ENCODE measurements at regions not wholly inside any gene's neighbourhood (a gene's known extent, or its start where the extent isn't known, plus 50 kb on each side); places are given as distances from the start of the nearest gene placed in this dataset.

- Histone ChIP-seq H3K27me3 (ENCODE audit: control insufficient read depth, insufficient read depth, low read length) (no peaks in the 10 kb centered on the region), H3K4me3 (ENCODE audit: low read depth, low read length) (no peak overlapping the region), H3K4me1 (ENCODE audit: control insufficient read depth, insufficient read depth, low read length) (peaks cover 21% of the 10 kb centered on the region), H3K36me3 (ENCODE audit: control insufficient read depth, insufficient read depth, low read length) (no peaks in the 10 kb centered on the region), H3K27ac (ENCODE audit: low read depth, low read length) (no peak overlapping the region), H3K9me3 (ENCODE audit: control insufficient read depth, insufficient read depth, low read depth, low read length) (peaks cover 6% of the 10 kb centered on the region; the same call in 1 of the 2 replicates), H3K9ac (ENCODE audit: low read length) (no peak overlapping the region)
Measured at GRCh38 chr17:72502371-72503341, 381.8 kb downstream of the SOX9 start.

- H3K27me3 ChIP-seq (ENCODE audit: control insufficient read depth, insufficient read depth, low read length): no peaks in the 10 kb centered on the region
- no peak overlapping the region for H3K4me3 ChIP-seq (ENCODE audit: low read depth, low read length)
- H3K9me3 ChIP-seq (ENCODE audit: control insufficient read depth, insufficient read depth, low read depth, low read length): peaks cover 6% of the 10 kb centered on the region; the same call in 1 of the 2 replicates
- peaks cover 21% of the 10 kb centered on the region for H3K4me1 ChIP-seq (ENCODE audit: control insufficient read depth, insufficient read depth, low read length)
- no peaks in the 10 kb centered on the region for H3K36me3 ChIP-seq (ENCODE audit: control insufficient read depth, insufficient read depth, low read length)
- H3K9ac ChIP-seq (ENCODE audit: low read length): no peak overlapping the region
- no peak overlapping the region for H3K27ac ChIP-seq (ENCODE audit: low read depth, low read length)
Measured at GRCh38 chr17:72503556-72503955, 382.7 kb downstream of the SOX9 start.

GRCh38 chr17:72504783-72505182 is 384.0 kb downstream of the SOX9 start:
- H3K36me3 ChIP-seq (ENCODE audit: control insufficient read depth, insufficient read depth, low read length): no peaks in the 10 kb centered on the region
- no peaks in the 10 kb centered on the region for H3K27me3 ChIP-seq (ENCODE audit: control insufficient read depth, insufficient read depth, low read length)
- H3K9me3 ChIP-seq (ENCODE audit: control insufficient read depth, insufficient read depth, low read depth, low read length): peaks cover 6% of the 10 kb centered on the region; the same call in 1 of the 2 replicates

DNA sequence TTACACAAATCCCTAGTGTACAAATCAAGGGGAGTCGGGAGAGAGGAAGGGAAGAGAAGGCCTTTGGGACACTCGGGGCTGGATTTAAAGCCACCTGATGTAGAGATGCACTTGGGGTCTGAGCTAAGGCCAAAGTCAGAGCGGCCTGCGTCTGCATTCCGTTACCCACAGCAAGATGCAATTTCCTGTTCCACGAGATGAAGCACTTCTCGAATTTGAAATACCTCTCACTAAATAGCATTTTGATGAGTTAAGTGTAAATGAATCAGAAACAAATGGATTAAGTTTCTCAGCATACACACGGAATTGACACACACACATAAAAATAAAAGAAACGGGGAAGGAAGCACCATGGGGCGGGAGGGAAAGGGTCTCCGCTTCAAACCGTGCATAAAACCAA is 386.0 kb downstream of the SOX9 start:
- H3K4me1 ChIP-seq (ENCODE audit: control insufficient read depth, insufficient read depth, low read length): peaks cover 30% of the 10 kb centered on the region
- no peaks in the 10 kb centered on the region for H3K27me3 ChIP-seq (ENCODE audit: control insufficient read depth, insufficient read depth, low read length)
- H3K4me3 ChIP-seq (ENCODE audit: low read depth, low read length): no peak overlapping the region

More at GRCh38 chr17:72504783-72505182, 384.0 kb downstream of the SOX9 start:
- no peak overlapping the region for H3K27ac ChIP-seq (ENCODE audit: low read depth, low read length)
- H3K4me3 ChIP-seq (ENCODE audit: low read depth, low read length): no peak overlapping the region
- no peak overlapping the region for H3K9ac ChIP-seq (ENCODE audit: low read length)
- H3K4me1 ChIP-seq (ENCODE audit: control insufficient read depth, insufficient read depth, low read length): peaks cover 22% of the 10 kb centered on the region

DNA sequence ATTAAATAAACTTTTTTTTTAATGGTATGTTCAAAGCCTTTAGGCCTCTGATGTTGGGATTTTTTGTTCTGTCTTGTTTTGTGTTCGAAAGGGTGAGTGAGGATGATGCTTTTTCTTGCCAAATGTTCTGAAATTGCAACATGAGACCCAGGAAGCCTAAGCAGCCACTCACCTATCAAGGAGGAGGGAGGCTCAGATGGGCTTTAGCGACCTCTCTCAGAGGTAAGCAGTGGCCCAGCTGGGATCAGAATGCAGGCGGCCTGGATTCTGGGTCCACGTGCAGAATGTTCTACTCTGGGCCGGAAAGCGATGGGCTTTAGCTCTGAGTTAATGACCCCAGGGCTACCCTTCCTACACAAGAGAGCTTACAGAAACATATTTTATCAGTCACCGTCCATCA is 386.6 kb downstream of the SOX9 start:
- peaks cover 6% of the 10 kb centered on the region; the same call in 1 of the 2 replicates for H3K9me3 ChIP-seq (ENCODE audit: control insufficient read depth, insufficient read depth, low read depth, low read length)
- no peak overlapping the region for H3K27ac ChIP-seq (ENCODE audit: low read depth, low read length)
- no peak overlapping the region for H3K4me3 ChIP-seq (ENCODE audit: low read depth, low read length)
- H3K4me1 ChIP-seq (ENCODE audit: control insufficient read depth, insufficient read depth, low read length): peaks cover 24% of the 10 kb centered on the region
- no peak overlapping the region for H3K9ac ChIP-seq (ENCODE audit: low read length)
- no peaks in the 10 kb centered on the region for H3K27me3 ChIP-seq (ENCODE audit: control insufficient read depth, insufficient read depth, low read length)
- no peaks in the 10 kb centered on the region for H3K36me3 ChIP-seq (ENCODE audit: control insufficient read depth, insufficient read depth, low read length)

More for the DNA sequence above, 386.0 kb downstream of the SOX9 start:
- H3K9ac ChIP-seq (ENCODE audit: low read length): no peak overlapping the region
- H3K9me3 ChIP-seq (ENCODE audit: control insufficient read depth, insufficient read depth, low read depth, low read length): peaks cover 6% of the 10 kb centered on the region; the same call in 1 of the 2 replicates
- no peak overlapping the region for H3K27ac ChIP-seq (ENCODE audit: low read depth, low read length)
- H3K36me3 ChIP-seq (ENCODE audit: control insufficient read depth, insufficient read depth, low read length): no peaks in the 10 kb centered on the region

DNA sequence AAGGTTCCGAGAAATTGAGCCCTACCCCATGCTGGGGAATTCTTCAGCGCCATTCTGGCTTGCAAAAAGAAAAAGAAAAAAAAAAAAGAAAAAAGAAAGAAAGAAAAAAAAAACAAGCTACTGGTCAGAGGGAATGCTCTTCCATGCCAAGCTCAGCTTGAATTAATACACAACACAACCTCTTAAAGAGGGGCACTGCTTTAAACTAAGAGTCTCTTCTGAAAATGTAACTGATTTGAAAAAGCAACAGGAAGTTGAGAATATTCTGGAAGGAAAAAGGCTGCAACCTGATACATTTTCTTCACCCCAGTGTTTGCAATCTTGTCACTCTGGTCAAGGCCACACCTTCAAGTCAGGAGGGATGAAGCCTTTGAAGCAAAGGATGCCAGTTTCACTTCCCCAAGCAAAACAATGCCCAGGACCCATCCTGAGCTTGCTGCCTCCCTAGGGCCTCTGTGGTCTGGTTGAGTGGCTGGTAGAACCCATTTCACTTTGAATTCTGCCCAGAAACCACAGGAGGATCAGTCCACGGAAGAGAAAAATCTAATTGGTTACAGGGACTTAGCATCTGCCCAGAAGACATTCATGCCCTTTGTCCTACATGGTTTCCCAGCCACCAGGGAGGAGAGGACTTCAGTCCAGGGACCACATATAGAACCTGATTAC is 389.7 kb downstream of the SOX9 start:
- H3K9me3 ChIP-seq (ENCODE audit: control insufficient read depth, insufficient read depth, low read depth, low read length): 0 out of 2 replicates have a peak, but pooled peaks cover 3% of the 10 kb centered on the region
- no peaks in the 10 kb centered on the region for H3K36me3 ChIP-seq (ENCODE audit: control insufficient read depth, insufficient read depth, low read length)
- H3K4me3 ChIP-seq (ENCODE audit: low read depth, low read length): no peak overlapping the region
- no peaks in the 10 kb centered on the region for H3K27me3 ChIP-seq (ENCODE audit: control insufficient read depth, insufficient read depth, low read length)
- H3K27ac ChIP-seq (ENCODE audit: low read depth, low read length): no peak overlapping the region
- no peak overlapping the region for H3K9ac ChIP-seq (ENCODE audit: low read length)
- H3K4me1 ChIP-seq (ENCODE audit: control insufficient read depth, insufficient read depth, low read length): peaks cover 29% of the 10 kb centered on the region

- peaks cover 33% of the 10 kb centered on the region for H3K4me1 ChIP-seq (ENCODE audit: control insufficient read depth, insufficient read depth, low read length)
- H3K27ac ChIP-seq (ENCODE audit: low read depth, low read length): no peak overlapping the region
- H3K9ac ChIP-seq (ENCODE audit: low read length): no peak overlapping the region
- no peaks in the 10 kb centered on the region for H3K9me3 ChIP-seq (ENCODE audit: control insufficient read depth, insufficient read depth, low read depth, low read length)
- H3K4me3 ChIP-seq (ENCODE audit: low read depth, low read length): no peak overlapping the region
- H3K36me3 ChIP-seq (ENCODE audit: control insufficient read depth, insufficient read depth, low read length): no peaks in the 10 kb centered on the region
- no peaks in the 10 kb centered on the region for H3K27me3 ChIP-seq (ENCODE audit: control insufficient read depth, insufficient read depth, low read length)
Measured at GRCh38 chr17:72511242-72511641, 390.4 kb downstream of the SOX9 start.

DNA sequence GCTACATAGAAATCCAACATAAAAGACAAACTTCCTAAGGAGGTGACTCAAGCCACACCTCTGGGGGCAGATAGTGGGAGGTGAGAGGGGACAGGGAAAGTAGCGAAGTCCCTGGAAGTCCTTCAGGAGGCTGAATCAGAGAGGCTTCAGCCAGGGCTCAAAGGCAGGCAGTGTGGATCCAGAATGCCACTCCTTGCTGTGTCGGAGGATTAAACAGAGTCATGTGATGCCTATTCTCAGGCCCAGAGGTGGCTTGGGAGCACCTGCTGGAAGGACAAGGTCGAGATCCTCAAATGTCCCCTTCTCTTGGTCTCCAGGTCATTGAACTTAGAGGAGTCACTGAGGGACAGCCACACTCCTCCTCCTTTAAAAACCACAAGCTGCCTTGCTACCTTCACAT is 391.1 kb downstream of the SOX9 start:
- Histone ChIP-seq H3K9ac (ENCODE audit: low read length) (no peak overlapping the region), H3K36me3 (ENCODE audit: control insufficient read depth, insufficient read depth, low read length) (no peaks in the 10 kb centered on the region), H3K27ac (ENCODE audit: low read depth, low read length) (no peak overlapping the region), H3K4me3 (ENCODE audit: low read depth, low read length) (no peak overlapping the region), H3K4me1 (ENCODE audit: control insufficient read depth, insufficient read depth, low read length) (peaks cover 37% of the 10 kb centered on the region), H3K27me3 (ENCODE audit: control insufficient read depth, insufficient read depth, low read length) (no peaks in the 10 kb centered on the region), H3K9me3 (ENCODE audit: control insufficient read depth, insufficient read depth, low read depth, low read length) (no peaks in the 10 kb centered on the region)

DNA sequence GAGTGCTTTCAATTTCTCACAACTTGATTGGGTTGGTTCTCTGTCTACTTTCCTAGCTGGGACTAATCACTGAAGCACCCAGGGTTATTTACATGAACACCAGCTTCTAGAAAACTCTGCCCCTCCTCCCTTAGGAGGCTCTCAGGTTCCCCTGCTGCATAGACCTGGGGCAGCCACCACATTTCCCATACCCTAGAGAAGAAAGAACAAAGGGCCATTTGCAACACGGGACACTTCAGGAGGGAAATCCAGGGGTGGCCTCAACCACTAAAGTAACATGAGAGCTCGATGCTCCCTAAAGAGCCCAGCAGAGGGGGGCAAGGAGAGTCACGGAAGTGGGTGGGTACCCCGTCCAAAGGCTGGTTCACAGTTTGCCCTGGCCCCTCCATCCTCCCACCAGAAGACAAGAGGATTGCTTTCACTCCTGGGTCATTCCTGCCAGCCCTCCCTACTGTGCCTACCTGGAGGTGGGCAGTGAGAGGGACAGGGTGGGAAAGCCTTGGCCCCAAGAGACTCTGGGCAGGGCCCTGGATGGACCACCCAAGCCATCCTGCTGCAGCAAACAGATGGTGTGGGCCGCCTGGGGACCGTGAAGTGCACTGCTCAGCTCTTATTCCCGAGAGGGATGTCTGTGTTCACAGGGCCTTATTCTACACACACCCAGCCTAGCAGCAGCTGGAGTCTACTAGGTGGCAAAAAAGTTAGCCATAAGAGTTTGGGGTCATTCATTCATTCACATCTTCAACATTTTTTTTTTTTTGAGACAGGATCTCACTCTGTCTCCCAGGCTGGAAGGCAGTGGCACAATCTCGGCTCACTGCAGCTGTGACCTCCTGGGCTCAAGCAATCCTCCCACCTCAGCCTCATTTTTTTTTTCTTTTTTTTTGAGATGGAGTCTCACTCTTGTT is 392.1 kb downstream of the SOX9 start:
- Histone ChIP-seq H3K4me3 (ENCODE audit: low read depth, low read length) (no peak overlapping the region), H3K27me3 (ENCODE audit: control insufficient read depth, insufficient read depth, low read length) (no peaks in the 10 kb centered on the region), H3K36me3 (ENCODE audit: control insufficient read depth, insufficient read depth, low read length) (no peaks in the 10 kb centered on the region), H3K27ac (ENCODE audit: low read depth, low read length) (no peak overlapping the region), H3K9me3 (ENCODE audit: control insufficient read depth, insufficient read depth, low read depth, low read length) (no peaks in the 10 kb centered on the region), H3K4me1 (ENCODE audit: control insufficient read depth, insufficient read depth, low read length) (peaks cover 40% of the 10 kb centered on the region), H3K9ac (ENCODE audit: low read length) (no peak overlapping the region)

DNA sequence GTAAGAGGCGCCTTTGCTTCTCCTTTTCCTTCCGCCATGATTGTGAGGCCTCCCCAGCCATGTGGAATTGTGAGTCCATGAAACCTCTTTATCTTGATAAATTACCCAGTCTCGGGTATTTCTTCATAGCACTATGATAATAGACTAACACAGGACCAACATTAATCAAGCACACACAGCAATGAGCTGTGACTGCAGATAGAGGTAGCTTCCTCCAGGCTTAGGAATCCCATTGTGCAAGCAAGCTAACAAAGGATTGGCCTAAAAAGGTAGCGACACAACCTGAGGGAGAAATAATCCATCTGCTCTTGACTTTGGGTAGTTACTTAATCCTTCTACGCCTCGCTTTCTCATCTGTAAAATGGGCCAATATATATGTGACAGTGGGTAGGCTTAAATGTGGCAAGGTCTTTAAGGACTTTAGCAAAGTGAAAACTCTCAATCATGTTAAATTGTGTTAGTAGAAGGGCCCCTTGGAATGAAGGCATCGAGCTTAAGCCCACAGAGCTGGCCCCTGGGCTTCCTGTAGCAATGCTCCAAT is 393.6 kb downstream of the SOX9 start:
- no peak overlapping the region for H3K27ac ChIP-seq (ENCODE audit: low read depth, low read length)
- H3K4me3 ChIP-seq (ENCODE audit: low read depth, low read length): no peak overlapping the region
- H3K4me1 ChIP-seq (ENCODE audit: control insufficient read depth, insufficient read depth, low read length): peaks cover 53% of the 10 kb centered on the region
- H3K9me3 ChIP-seq (ENCODE audit: control insufficient read depth, insufficient read depth, low read depth, low read length): no peaks in the 10 kb centered on the region
- H3K9ac ChIP-seq (ENCODE audit: low read length): no peak overlapping the region
- H3K27me3 ChIP-seq (ENCODE audit: control insufficient read depth, insufficient read depth, low read length): no peaks in the 10 kb centered on the region
- H3K36me3 ChIP-seq (ENCODE audit: control insufficient read depth, insufficient read depth, low read length): no peaks in the 10 kb centered on the region

Data from HUES6 (cell line).